SK-N-SH (cell line): ENCODE measurements at regions not wholly inside any gene's neighbourhood (a gene's known extent, or its start where the extent isn't known, plus 50 kb on each side); places are given as distances from the start of the nearest gene placed in this dataset.

Experiments used
- CTCF ChIA-PET: fragments of 300-600, 350-600 bp; formaldehyde crosslinking; extraction: SDS; loops from one replicate; lab custom pipeline; 2021; lab: Yijun Ruan, JAX
- POLR2A ChIA-PET: fragments of 350-600 bp; sonication (Branson Sonifier 250); formaldehyde crosslinking; extraction: SDS; loops from one replicate; lab custom pipeline; 2020; ENCODE audit warnings: antibody characterized with exemption, inconsistent platforms; lab: Yijun Ruan, JAX
- DNase-seq: peaks from one replicate; pipeline ENCODE4 v3.0.0; 2012
- H2AFZ ChIP-seq: fragments of 200-600 bp; sonication (generic); 2 replicates; pipeline ENCODE4 v1.8.1; 2016; ENCODE audit warnings: antibody characterized with exemption, mild to moderate bottlenecking, low read depth
- H3F3A ChIP-seq: fragments of 200-600 bp; sonication (generic); replicated peaks from 2 replicates; pipeline ENCODE3; 2016; ENCODE audit warnings: antibody characterized with exemption, mild to moderate bottlenecking; ENCODE audit not compliant: insufficient read depth
- H3K27ac ChIP-seq, 2 experiments: fragments of 200-500 bp in 1 of 2; fragments of 200-600 bp in 1 of 2; sonication (Bioruptor generic) in 1 of 2; sonication (generic), shearing (Covaris generic) in 1 of 2; 2 replicates each; pipeline versions ENCODE4 v1.5.1 to v1.6.1; 2014 to 2016; ENCODE audit warnings: low read depth in 2 of 2, inconsistent platforms in 1 of 2, low read length in 1 of 2, mild to moderate bottlenecking in 1 of 2, mixed read lengths in 1 of 2
- H3K27me3 ChIP-seq: fragments of 200-600 bp; sonication (generic), shearing (Covaris generic); 2 replicates; pipeline ENCODE4 v1.6.1; 2016; ENCODE audit warnings: mixed run types; ENCODE audit not compliant: insufficient read depth
- H3K36me3 ChIP-seq, 2 experiments: fragments of 200-500 bp in 1 of 2; fragments of 200-600 bp in 1 of 2; sonication (Bioruptor generic) in 1 of 2; sonication (generic) in 1 of 2; replicated peaks in 1 of 2; 2 replicates each; pipeline versions ENCODE3 to v1.5.1; 2014 to 2016; ENCODE audit warnings: low read length in 1 of 2, mild to moderate bottlenecking in 1 of 2; ENCODE audit not compliant: insufficient read depth in 2 of 2, control insufficient read depth in 1 of 2
- H3K4me1 ChIP-seq, 2 experiments: fragments of 200-500 bp in 1 of 2; fragments of 200-600 bp in 1 of 2; sonication (Bioruptor generic) in 1 of 2; sonication (generic), shearing (Covaris generic) in 1 of 2; 2 replicates each; pipeline versions ENCODE4 v1.5.1 to v1.6.1; 2014 to 2016; ENCODE audit warnings: low read depth in 1 of 2, low read length in 1 of 2, mixed run types in 1 of 2; ENCODE audit not compliant: insufficient read depth in 2 of 2, control insufficient read depth in 1 of 2
- H3K4me2 ChIP-seq: fragments of 200-600 bp; sonication (generic), shearing (Covaris generic); 2 replicates; pipeline ENCODE4 v1.6.1; 2017; ENCODE audit warnings: mixed run types
- H3K4me3 ChIP-seq, 2 experiments: fragments of 200-500 bp in 1 of 2; fragments of 200-600 bp in 1 of 2; sonication (Bioruptor generic) in 1 of 2; sonication (generic), shearing (Covaris generic) in 1 of 2; 2 replicates each; pipeline versions ENCODE4 v1.5.1 to v1.8.1; 2014 to 2016; ENCODE audit warnings: low read depth in 2 of 2, inconsistent platforms in 1 of 2, low read length in 1 of 2, mild to moderate bottlenecking in 1 of 2, mixed read lengths in 1 of 2, moderate library complexity in 1 of 2
- H3K79me2 ChIP-seq: fragments of 200-600 bp; sonication (generic); 2 replicates; pipeline ENCODE4 v1.8.1; 2017; ENCODE audit warnings: mild to moderate bottlenecking; ENCODE audit not compliant: insufficient read depth
- H3K9ac ChIP-seq: fragments of 200-600 bp; sonication (generic); 2 replicates; pipeline ENCODE4 v1.6.1; 2017; ENCODE audit warnings: mixed run types
- H3K9me2 ChIP-seq: fragments of 200-600 bp; sonication (generic); 2 replicates; pipeline ENCODE4 v1.6.1; 2017; ENCODE audit warnings: mixed run types
- H3K9me3 ChIP-seq: fragments of 200-600 bp; sonication (generic); 2 replicates; pipeline ENCODE4 v1.6.1; 2017; ENCODE audit warnings: mixed run types, mild to moderate bottlenecking, moderate library complexity
- H4K20me1 ChIP-seq: fragments of 200-600 bp; sonication (generic); 2 replicates; pipeline ENCODE4 v1.6.1; 2017; ENCODE audit warnings: mild to moderate bottlenecking, mixed run types; ENCODE audit not compliant: insufficient read depth
- CHD2 ChIP-seq: fragments of 150-350 bp; IDR thresholded peaks from 2 replicates; pipeline ENCODE4 v1.6.1; 2018; ENCODE audit warnings: low read length; ENCODE audit not compliant: partially characterized antibody
- ELF1 ChIP-seq: IDR thresholded peaks from 2 replicates; pipeline ENCODE4 v1.4.0; 2012
- EP300 ChIP-seq, 2 experiments: IDR thresholded peaks; 2 replicates each; pipeline versions ENCODE4 v1.4.0 to v1.6.1; 2012; ENCODE audit warnings: borderline replicate concordance in 1 of 2, low read depth in 1 of 2, low read length in 1 of 2
- EZH2phosphoT487 ChIP-seq: fragments of 200-600 bp; sonication (generic); IDR thresholded peaks from 2 replicates; pipeline ENCODE4 v1.6.1; 2017; ENCODE audit warnings: low read depth, mixed run types, mild to moderate bottlenecking, antibody characterized with exemption, moderate library complexity, borderline replicate concordance
- GATA2 ChIP-seq: sonication (generic); formaldehyde crosslinking; IDR thresholded peaks from 2 replicates; pipeline ENCODE4 v1.5.0; 2020; ENCODE audit warnings: mild to moderate bottlenecking, missing genetic modification reagents
- JUND ChIP-seq: IDR thresholded peaks from 2 replicates; pipeline ENCODE4 v1.4.0; 2012
- MXI1 ChIP-seq: IDR thresholded peaks from 2 replicates; pipeline ENCODE4 v1.6.1; 2012; ENCODE audit warnings: mild to moderate bottlenecking, low read depth, low read length, improper control_type of control experiment
- NFIC ChIP-seq: IDR thresholded peaks from 2 replicates; pipeline ENCODE4 v1.4.0; 2012; ENCODE audit warnings: borderline replicate concordance
- NRF1 ChIP-seq: IDR thresholded peaks from 2 replicates; pipeline ENCODE4 v1.6.1; 2012; ENCODE audit warnings: low read depth, mild to moderate bottlenecking, low read length
- RFX5 ChIP-seq: IDR thresholded peaks from 2 replicates; pipeline ENCODE4 v1.6.1; 2012; ENCODE audit warnings: mild to moderate bottlenecking, improper control_type of control experiment, low read length
- SIN3A ChIP-seq: IDR thresholded peaks from 2 replicates; pipeline ENCODE4 v1.6.1; 2012; ENCODE audit warnings: low read depth, mild to moderate bottlenecking, low read length, moderate library complexity, borderline replicate concordance
- WGBS: methylation state at CpG from one replicate; pipeline ENCODE4 v1.1.6; 2017; ENCODE audit warnings: low lambda C conversion rate; 5-methylcytosine and 5-hydroxymethylcytosine counted together
- TF ChIP-seq, protein P1 (sequence below): IDR thresholded peaks from 2 replicates; pipeline ENCODE4 v1.6.1; 2012; ENCODE audit warnings: mild to moderate bottlenecking, low read depth, low read length, moderate library complexity
- TF ChIP-seq, protein P2 (sequence below): IDR thresholded peaks from 2 replicates; pipeline ENCODE4 v1.4.0; 2012; ENCODE audit warnings: low read depth, borderline replicate concordance
- TF ChIP-seq, protein P3 (sequence below): IDR thresholded peaks from 2 replicates; pipeline ENCODE4; 2012

DNA sequence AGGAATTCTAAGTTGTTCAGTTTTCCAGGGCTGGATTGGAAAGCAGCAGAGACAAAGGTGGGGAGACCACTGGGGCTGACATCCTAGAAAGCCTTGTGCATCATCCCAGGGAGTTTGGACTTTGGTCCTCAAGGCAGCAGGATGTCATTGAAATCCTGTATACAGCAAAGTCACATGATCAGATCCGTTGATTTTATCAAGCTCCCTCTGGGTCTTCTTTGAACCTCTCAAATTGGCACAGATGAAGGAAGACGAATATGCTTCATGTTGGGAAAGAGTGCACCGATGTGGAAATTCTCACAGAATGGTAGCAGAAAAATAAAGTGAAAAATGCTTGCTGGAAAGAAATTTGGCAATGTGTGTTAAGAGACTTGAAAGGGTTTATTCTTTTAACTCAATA is 149.8 kb upstream of the TMTC4 start:
- Histone ChIP-seq H2AFZ (no peak overlapping the region), H3F3A (peaks cover 5% of the 10 kb centered on the region), H3K27me3 (no peaks in the 10 kb centered on the region), H3K9me3 (no peaks in the 10 kb centered on the region), H3K79me2 (no peaks in the 10 kb centered on the region), H3K9me2 (no peaks in the 10 kb centered on the region), H3K4me3 (no peak overlapping the region), H3K4me1 (no peaks in the 10 kb centered on the region), H3K4me2 (no peak overlapping the region)
- WGBS = 45% methylated on average over 3 of the region's 3 CpGs
- POLR2A ChIA-PET = no interaction called here
- CTCF ChIA-PET = interaction anchor here (0.6 kb wide), 1 partner anchor 1147 kb away, joined by 4 read pairs; no protein-coding TSS in a partner anchor
- TF ChIP-seq CHD2 = no peak
- no peak for TF ChIP-seq GATA2 (CRISPR knock-in tag)
- TF ChIP-seq MXI1 = no peak
- no peak for TF ChIP-seq ELF1
- TF ChIP-seq, protein P1, sequence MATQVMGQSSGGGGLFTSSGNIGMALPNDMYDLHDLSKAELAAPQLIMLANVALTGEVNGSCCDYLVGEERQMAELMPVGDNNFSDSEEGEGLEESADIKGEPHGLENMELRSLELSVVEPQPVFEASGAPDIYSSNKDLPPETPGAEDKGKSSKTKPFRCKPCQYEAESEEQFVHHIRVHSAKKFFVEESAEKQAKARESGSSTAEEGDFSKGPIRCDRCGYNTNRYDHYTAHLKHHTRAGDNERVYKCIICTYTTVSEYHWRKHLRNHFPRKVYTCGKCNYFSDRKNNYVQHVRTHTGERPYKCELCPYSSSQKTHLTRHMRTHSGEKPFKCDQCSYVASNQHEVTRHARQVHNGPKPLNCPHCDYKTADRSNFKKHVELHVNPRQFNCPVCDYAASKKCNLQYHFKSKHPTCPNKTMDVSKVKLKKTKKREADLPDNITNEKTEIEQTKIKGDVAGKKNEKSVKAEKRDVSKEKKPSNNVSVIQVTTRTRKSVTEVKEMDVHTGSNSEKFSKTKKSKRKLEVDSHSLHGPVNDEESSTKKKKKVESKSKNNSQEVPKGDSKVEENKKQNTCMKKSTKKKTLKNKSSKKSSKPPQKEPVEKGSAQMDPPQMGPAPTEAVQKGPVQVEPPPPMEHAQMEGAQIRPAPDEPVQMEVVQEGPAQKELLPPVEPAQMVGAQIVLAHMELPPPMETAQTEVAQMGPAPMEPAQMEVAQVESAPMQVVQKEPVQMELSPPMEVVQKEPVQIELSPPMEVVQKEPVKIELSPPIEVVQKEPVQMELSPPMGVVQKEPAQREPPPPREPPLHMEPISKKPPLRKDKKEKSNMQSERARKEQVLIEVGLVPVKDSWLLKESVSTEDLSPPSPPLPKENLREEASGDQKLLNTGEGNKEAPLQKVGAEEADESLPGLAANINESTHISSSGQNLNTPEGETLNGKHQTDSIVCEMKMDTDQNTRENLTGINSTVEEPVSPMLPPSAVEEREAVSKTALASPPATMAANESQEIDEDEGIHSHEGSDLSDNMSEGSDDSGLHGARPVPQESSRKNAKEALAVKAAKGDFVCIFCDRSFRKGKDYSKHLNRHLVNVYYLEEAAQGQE = no peak
- TF ChIP-seq, protein P2, sequence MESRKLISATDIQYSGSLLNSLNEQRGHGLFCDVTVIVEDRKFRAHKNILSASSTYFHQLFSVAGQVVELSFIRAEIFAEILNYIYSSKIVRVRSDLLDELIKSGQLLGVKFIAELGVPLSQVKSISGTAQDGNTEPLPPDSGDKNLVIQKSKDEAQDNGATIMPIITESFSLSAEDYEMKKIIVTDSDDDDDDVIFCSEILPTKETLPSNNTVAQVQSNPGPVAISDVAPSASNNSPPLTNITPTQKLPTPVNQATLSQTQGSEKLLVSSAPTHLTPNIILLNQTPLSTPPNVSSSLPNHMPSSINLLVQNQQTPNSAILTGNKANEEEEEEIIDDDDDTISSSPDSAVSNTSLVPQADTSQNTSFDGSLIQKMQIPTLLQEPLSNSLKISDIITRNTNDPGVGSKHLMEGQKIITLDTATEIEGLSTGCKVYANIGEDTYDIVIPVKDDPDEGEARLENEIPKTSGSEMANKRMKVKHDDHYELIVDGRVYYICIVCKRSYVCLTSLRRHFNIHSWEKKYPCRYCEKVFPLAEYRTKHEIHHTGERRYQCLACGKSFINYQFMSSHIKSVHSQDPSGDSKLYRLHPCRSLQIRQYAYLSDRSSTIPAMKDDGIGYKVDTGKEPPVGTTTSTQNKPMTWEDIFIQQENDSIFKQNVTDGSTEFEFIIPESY = no peak
- no peak for TF ChIP-seq RFX5
- TF ChIP-seq NRF1 = no peak
- TF ChIP-seq, protein P3, sequence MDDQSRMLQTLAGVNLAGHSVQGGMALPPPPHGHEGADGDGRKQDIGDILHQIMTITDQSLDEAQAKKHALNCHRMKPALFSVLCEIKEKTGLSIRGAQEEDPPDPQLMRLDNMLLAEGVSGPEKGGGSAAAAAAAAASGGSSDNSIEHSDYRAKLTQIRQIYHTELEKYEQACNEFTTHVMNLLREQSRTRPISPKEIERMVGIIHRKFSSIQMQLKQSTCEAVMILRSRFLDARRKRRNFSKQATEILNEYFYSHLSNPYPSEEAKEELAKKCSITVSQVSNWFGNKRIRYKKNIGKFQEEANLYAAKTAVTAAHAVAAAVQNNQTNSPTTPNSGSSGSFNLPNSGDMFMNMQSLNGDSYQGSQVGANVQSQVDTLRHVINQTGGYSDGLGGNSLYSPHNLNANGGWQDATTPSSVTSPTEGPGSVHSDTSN = no peak
- no peak for TF ChIP-seq NFIC
- TF ChIP-seq EP300 (IDR thresholded peaks at IDR 0.05; ENCODE audit: borderline replicate concordance in 1 of 2, low read depth in 1 of 2, low read length in 1 of 2) = no peak
- TF ChIP-seq EZH2phosphoT487 = no peak
- no peak for TF ChIP-seq SIN3A
- TF ChIP-seq JUND = no peak
- TF ChIP-seq, all 33 proteins: peak for 0
- Histone ChIP-seq H3K36me3 (no peaks in the 10 kb centered on the region), H3K9ac (no peak overlapping the region), H4K20me1 (no peaks in the 10 kb centered on the region), H3K27ac (no peak overlapping the region)
- DNase-seq = no peak
